Fibroblast of skin of scalp (primary cell): ENCODE measurements at regions not wholly inside any gene's neighbourhood (a gene's known extent, or its start where the extent isn't known, plus 50 kb on each side); places are given as distances from the start of the nearest gene placed in this dataset.

ENCODE experiments used
- DNase-seq: peaks from one replicate; pipeline ENCODE4 v3.0.0-alpha.2; 2013

DNA sequence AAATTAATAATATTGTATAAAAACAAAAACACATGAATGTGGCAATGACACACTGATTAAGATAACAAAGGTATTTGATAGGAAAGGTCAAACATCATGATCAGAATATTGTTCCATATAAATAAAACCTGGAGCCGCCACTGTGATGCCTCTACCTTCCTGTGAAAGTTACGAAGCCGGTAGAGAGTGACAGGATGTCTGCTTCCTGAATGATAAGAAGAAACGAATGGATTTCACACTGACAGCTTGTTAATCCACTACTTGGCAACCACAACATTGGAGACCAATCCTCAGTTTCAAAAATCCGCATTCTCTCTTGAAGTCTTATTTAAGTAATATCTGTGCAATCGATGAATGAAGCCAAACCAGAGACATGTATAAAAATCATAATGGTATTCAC, 315.1 kb downstream of the HDGFL1 start:
- no peak for DNase-seq

DNA sequence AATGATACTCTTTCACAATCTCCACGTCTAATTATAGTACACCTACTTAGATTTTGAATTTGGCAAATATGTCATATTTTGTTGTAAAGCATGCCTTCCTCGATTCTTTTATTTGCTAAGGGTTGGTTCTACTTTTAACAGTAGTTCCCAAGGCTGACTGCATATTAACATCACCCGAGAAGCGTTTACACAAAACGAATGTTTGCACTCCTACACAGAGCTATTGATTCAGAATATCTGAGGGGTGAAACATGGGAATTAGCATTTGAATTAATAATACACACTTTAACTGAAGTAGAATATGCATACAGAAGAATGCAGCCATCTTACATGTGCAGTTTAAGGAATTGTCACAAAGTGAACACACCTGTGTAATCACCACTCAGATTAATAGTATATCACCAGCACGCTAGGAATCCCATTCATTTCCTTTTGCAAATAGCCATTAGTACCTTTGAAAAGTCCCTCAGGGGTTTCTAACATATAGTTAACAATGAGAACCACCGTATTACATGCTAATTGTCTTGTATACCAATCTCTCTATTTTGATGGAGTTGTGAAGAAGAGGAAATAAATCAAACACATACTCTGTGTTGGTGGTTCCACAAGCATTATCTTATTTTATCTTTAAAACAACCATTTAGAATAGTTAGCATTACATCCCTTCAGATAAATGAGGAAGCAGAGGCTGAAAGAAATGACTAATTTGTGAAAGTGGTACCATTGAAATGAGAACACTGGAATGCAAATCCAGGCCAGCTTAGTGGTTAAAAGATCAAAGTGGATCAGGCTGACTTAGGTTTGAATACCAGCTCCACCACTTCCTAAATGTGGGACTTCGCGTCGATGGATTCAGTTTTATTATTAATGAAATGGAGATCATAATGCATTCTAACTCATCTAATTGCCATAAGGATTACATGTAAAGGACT, 317.6 kb downstream of the HDGFL1 start:
- peak; percentile 62 for DNase-seq

DNA sequence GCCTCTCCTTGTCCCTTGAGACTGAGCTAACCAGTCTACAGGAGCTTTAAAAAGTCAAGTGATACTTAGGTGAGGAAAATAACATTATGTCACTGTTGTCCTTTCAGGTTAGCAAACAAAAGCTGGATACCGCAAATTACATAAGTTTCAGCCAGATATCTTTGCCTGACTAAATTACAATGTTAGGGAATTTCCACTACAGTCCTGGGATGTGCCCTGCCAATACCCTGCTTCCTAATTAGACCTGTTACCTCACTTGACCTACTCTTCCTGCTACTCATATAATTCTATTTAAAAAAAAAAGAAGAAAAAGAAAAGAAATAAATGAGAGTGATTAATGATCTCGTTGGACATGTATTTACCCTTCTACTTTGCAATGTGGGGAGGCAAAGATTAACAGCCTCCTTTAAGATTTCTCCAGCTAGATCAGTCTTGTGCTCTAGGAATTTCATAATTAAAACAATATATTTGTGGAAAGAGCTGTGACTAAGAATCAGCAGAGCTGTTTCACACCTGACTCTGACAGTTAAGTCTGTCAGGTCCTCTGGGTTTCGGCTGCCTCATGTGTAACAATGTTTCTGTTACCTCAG, 318.9 kb downstream of the HDGFL1 start:
- DNase-seq = no peak

DNA sequence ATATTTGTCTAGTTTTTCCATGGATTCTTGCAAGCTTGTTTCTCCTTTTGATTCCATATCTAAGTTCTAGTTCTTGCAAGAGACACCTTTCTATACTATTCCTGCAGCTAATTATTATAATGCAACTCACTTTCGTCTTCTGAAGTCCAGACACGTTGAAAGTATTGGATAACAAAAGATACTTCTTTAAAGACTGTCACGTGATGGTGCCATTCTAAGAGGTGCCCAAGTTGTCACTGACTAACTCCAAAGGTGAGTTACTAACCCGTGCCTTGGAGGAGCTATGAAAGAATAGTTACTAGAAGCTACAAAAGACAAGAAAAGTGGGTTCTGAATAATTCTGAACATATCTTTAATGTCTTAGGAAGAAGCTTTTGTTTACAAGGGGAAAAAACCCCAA, 322.6 kb downstream of the HDGFL1 start:
- no peak for DNase-seq

DNA sequence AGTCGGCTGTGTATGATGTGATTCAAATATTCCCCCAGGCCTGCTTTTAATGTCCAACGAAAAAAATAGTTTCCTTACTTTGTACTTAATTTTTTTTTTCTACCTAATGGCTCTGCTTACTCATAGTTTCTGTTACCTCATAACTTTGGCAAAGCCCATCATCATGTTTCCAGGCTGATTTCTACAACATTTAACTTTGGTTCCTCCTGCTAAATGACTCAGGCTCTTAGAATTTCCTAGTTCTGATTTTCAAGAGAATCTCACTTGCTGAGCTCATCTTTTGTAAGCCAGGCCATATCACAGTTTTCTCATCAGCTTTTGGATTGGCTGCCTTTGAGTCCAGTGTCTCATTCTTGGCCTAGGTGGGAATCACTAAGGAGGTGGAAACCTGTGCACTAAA, 323.1 kb downstream of the HDGFL1 start:
- DNase-seq = peak; percentile 95

DNA sequence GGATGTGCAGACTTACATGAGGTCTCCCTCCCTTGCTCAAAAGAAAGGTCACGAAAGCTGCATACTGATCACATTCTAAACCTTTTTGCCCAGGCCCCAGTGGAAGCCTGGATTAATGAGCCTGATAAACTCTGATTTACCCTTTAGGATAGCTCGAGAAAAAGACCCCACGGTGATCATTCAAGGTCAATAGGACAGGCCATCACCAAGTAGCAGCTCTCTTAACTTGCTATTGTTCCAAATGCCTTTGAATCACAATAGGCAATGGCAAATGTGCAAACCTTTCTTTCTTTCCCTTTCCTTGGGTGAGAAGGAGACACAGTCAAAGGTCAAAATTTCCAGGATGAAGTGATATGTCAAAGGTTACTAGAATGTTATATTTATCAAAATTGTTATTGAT, 327.3 kb downstream of the HDGFL1 start:
- DNase-seq = no peak

DNA sequence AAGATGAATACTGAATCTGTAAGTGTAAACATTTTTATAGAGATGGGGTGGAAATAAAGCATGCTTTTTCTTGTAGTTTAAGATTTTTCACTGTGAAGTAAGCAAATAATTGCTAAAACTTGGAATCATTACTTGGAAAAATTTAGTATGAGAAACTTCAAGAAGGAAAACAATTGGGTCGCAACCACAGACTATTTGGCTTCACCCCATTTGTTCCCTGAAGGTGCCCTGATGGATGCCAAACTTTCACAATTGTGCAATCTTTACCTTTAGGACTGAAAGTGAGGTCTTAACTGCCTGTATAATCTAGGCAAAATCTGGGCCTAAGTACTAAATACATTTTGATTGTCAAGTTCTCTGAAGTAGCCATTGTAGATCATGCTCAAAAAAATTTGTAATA, 330.1 kb downstream of the HDGFL1 start:
- DNase-seq = no peak

DNA sequence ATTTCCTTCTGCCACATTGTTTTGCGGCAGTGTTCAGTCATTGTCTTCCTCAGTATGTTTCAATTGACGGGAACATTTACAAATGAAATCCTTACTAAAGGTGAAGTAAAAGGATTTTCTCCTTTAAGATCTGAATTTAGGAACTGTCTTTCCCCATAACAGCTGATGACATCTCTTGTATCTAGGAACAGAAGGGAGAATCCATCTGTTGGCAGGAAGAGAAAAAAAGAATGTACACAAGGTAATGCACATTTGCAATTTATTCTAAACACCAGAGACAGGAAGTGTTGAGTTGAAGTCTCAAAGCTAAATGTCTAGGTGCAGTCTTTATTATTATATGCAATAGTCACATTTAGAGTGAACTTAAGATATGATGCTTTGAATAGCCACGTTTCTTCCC, 334.5 kb downstream of the HDGFL1 start:
- DNase-seq = no peak

DNA sequence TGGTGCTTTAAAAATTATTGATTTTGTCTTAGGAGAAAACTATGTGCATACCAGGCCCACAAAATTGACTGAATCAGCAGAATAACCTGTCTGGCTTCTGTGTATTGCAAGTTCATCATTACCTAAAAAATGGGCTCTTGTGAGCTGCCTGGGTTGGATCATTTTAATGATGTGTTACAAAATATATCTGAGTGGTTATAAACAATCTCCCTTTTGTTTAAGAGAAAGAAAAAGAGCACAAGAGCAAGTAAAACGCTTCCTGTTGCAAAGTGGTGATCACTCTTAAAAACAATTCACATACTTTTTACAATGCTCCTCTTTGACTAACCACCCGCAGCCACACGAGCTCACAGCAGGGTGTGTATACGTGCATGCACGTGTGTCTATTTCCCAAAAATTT, 335.1 kb downstream of the HDGFL1 start:
- DNase-seq = peak; percentile 62

DNA sequence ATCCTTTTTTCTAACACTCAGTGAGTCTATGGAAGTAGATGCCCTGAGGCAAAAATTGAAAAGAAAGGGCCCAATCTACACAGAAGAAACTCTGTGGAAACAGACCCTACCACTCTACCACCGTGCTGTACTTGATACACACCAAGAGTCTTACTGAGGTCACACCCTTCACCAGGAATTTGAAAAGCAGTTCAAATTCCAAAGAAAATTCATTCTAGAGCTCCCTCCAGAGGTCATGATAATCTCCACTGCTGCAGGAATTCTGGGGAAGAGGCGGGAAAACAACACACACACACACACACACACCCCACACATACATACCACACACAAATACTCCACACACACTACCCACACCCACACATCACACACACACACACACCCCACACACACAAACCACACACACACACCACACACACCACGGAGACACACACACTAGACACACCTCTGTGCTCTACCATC, 336.8 kb downstream of the HDGFL1 start:
- DNase-seq = peak; percentile 69

DNA sequence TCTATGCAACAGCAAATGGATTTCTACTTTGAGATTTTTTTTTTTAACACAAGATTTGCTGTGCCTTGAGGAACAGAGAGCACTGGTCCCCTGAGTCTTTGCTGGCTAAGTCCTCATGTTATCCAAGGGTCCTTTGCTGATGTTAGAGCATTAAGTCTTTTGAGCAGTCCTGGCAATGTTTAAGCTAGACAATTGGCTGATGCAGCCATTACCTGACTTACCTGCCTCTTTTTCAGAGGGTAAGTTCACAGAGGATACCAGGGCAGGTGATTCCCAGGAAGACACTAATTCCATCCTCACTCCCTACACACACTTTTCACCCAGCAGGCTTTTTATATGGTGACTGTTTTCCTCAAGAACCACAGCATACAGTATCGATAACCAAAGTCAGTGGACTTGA, 337.7 kb downstream of the HDGFL1 start:
- DNase-seq = no peak

DNA sequence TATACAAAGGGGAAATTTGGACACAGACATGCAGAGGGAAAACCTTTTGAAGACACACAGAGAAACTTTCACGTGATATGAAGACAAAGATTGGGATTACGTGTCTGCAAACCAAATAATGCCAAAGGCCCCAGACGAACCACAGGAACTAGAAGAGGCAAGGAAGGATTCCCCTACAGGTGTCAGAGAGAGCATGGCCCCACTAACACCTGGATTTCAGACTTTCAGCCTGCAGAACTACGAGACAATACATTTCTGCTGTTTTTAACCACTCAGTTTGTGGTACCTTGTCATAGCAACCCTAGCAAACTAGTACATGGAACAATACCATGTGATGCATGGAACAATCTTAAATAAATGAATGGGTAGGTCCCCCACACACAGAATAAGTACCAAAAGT, 341.0 kb downstream of the HDGFL1 start:
- DNase-seq = no peak

DNA sequence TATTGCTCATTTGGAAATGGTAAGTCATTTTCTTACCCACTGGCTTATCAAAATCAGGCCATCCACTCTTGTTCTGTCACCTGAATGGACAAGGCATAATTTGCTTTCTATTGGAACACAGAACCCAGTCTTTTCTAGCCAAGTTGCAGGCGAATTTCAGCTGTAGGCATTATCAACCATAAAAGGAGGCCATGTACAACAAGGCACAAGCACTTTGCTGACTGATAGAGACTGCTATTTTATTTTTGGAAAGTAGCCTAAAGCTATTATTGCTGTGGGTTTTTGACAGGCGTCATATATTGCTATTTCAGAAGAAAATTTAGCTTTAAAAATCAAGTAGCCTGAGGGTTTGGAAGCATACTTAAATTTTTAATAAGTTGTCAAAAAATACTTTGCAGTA, 344.2 kb downstream of the HDGFL1 start:
- peak; percentile 13 for DNase-seq

DNA sequence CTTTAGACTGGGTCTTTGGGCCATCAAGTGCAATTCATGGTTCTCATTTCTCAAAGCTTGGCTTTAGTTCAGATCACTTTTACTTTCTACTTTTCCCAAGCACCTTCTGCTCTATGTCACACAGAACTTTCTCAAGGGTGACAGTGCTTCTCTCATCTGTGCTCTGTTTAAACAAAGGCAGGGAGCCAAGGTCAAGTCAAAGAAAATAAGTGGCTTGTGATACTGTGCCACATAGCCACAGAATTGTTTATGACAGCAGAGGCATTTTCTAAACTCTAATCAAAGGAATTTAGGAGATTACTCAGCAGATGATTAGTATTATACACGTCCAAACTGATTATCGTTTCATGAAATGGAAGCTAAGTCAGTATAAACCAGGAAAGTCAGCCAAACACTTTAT, 348.0 kb downstream of the HDGFL1 start:
- DNase-seq = no peak

DNA sequence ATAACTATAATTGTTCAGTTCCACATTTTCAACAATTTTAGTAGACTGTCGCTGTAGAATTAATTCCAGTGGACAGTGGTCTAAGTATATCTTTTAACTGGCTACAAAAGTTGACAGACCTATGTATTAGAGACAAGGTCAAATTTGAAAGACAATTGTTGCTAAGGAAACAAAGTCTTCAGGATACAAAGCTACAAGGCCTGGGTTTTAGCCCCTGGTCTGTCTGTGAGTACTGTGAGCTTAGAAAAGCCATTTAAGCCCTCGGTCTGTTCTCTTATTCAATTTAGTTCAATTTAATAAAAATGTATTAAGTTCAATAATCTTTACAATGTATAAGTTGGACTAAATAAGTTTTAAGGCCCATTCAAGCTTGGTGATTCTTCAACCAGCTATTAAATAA, 352.5 kb downstream of the HDGFL1 start:
- no peak for DNase-seq

DNA sequence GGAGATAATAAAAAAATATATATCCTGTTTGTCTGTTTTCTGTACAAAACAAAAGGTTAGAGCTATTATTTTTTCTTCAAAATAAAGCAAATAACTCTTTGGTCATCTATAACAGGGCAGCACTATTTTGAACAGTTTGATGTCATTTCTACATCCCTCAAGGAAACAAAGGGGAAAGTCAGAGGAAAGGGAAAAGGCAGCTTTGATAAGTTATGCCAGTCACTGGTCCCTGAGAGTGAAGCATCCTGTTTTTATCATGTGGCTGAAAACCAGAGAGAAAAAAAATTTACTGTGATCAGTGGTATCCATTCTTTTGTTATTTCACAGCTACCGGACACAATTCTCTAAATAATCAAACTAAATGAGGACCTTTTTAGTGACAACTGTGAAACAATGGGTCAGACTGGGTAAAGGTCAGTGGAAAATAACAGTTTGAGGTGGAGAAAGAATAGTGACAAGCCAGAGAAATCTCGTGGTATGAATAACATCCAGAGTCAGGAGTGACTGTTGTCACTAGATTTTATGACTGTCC, 356.0 kb downstream of the HDGFL1 start:
- no peak for DNase-seq

DNA sequence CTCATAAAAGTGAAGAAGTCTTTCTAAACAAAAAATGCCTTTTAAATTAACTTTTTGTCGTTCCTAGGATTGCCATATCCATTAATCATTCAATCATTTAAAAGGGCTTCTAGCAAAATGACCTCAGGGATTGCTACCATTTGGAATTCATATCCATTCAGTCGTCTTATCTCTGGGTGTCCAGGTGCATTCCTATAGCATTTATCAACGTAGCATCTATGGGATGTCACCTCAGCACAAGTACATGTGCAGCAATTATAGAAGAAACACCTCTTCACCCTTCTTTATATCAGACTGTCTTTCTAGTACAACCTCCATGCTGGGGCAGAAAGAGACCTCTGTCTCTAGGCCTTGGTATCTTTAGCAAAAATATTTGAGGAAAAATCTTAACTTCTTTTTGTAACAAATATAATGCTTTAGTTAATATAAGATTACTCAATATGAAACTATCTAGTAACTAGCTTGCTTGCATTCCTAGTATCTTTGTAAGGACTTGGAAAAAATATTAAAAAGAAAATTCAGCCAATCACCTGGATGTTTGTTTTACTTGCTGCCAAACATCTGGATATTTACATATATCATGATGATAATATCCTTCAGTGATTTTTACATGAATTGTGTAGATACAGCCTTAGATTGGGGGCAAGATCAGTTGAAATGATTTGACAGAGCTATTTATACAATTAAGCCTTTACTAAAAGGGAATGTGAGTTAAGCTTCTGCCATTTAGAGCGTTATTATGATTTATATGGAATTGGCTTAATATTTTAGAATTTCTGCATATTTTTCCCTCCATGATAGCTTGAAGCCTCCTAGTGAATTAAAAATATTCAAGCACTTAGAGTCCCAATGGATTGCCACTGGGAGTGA, 356.8 kb downstream of the HDGFL1 start:
- no peak for DNase-seq

DNA sequence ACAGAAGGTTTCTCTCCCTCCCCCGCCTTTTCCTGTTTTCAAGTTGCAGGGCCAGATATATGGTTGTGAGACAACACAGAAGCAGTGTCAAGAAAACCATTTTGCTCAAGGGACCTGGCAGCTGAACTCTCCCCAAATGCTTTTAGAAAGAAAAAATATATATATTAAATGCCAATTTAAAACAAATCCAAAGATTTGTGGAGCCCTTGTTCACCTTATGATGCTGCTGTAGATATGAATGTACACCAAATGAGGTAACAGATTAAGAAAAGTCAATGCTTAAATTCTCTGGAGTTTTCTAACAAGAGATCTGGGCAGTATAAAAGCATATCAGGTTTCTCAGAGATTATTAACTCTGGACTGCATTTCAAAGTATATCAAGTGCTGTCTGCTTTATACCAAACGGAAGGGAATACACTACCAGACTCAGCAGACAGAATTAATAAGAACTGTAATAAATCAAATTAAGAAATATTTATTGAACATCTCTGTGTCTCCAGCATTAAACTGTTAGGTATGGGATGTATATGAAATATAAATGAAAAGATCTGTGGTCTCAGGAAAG, 357.5 kb downstream of the HDGFL1 start:
- no peak for DNase-seq

DNA sequence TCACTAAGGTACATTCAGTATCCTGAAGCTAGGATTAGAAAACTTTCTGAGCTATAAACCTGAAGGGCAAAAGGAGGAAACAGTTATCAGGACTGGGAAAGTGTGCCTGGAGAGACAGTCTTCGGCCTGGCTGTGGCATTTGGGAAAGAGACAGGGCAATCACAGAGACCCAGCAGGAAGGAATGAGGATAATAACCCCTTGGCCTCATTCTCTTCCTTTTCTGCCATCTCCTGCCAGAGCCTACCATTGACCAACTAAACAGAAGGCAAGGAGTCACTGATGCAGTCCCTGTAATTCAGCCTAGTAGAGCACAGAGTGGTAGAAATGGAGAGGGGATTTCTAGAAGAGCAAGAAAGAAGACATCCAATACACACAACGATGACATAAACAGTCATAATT, 359.4 kb downstream of the HDGFL1 start:
- DNase-seq = no peak

DNA sequence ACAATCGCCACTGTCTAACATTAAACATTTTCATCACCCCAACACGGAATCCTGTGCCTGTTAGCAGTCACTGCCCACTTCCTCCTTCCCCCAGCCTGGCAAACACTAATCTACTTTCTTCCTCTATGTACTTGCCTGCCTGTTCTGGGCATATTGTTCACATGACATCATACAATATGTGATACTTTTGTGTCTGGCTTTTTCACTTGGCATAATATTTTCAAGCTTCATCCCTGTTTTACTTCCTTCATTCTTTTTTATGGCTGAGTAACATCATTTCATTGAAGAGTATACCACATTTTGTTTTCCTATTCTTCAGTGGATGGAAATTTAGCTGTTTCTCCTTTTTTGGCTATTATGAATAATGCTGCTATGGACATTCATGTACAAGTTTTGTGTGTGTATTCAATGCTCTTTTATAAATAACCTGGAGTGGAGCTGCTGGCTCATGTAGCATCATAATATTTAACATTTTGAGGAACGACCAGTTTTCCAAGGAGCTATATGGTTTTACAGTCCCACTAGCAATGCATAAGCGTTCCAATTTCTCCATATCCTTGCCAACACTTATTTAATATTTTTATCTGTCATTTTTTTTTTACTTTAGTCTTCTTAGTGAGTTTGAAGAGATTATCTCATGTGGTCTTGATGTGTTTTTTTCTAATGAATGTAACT, 360.1 kb downstream of the HDGFL1 start:
- DNase-seq = peak; percentile 22

DNA sequence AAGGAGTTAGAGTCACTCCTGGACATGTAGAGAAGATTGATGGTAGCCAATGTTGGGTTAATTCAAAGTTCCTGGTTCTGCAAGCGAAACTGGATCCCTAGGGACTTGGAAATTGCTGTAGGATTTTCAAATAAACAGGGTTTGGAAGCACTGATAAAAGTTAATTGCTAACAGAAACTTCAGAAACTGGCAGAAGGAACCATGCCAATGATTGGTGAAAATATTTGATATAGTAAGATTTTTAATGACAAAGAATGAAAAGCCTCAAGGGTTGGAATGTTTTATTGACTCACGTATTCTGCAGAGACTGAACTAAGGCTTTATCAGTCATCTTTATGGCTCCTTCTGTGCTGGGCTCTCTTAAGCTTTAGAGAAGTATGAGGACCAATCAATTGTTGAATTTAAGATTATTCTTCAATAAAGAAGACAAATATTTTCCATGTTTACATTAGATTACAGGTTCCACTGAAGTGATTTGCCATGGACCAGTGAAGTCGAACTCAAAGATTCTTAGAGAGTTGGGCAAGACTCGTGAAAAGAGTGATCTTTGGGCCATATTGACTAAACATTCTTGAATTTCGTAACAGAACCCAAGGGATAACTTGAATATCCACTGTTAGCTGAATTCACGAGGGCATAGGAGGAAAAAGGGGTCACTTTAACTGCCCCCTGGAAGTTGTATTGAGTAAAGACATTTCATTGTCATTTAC, 371.4 kb downstream of the HDGFL1 start:
- DNase-seq = peak; percentile 75
